CD4-positive, CD25-positive, alpha-beta regulatory T cell (primary cell): ENCODE measurements at regions not wholly inside any gene's neighbourhood (a gene's known extent, or its start where the extent isn't known, plus 50 kb on each side); places are given as distances from the start of the nearest gene placed in this dataset.
"Not testable (repeated sequence)": the region's sequence is repeated elsewhere in the genome, so short reads cannot be mapped to it uniquely, and the experiment has no call there.

ENCODE experiments used
- ATAC-seq, 2 donors: fragments of 150-1000 bp; cut with Tn5 transposase; one replicate each; pipeline ENCODE4 v1.10.0; 2021; ENCODE audit warnings: low read depth in 2 of 2, moderate number of reproducible peaks in 2 of 2, moderate library complexity in 1 of 2
- DNase-seq, 3 donors: peaks; one replicate each; pipeline versions ENCODE4 v3.0.0 to v3.0.0-alpha.2; 2012 to 2022; ENCODE audit warnings: mixed read lengths in 1 of 3
- H3K27ac ChIP-seq: one replicate; pipeline ENCODE4 v1.7.0; 2013; ENCODE audit warnings: mild to moderate bottlenecking, low read length; ENCODE audit not compliant: insufficient read depth, poor library complexity, severe bottlenecking
- H3K27me3 ChIP-seq: one replicate; pipeline ENCODE4 v1.7.0; 2013; ENCODE audit warnings: low read length; ENCODE audit not compliant: control insufficient read depth, insufficient read depth
- H3K36me3 ChIP-seq: one replicate; pipeline ENCODE4 v1.7.0; 2013; ENCODE audit warnings: mild to moderate bottlenecking, low read length, moderate library complexity; ENCODE audit not compliant: control insufficient read depth, insufficient read depth
- H3K4me1 ChIP-seq: 2 replicates; pipeline ENCODE4 v1.7.0; 2013; ENCODE audit warnings: mild to moderate bottlenecking, low read length; ENCODE audit not compliant: insufficient read depth, control insufficient read depth, poor library complexity, severe bottlenecking
- H3K4me3 ChIP-seq: one replicate; pipeline ENCODE4 v1.7.0; 2013; ENCODE audit warnings: low read depth, mild to moderate bottlenecking, low read length, moderate library complexity
- H3K9me3 ChIP-seq, 2 experiments: 1 replicate in 1 of 2; 2 replicates in 1 of 2; pipeline ENCODE4 v1.7.0; 2013; ENCODE audit warnings: low read length in 2 of 2, mild to moderate bottlenecking in 1 of 2, moderate library complexity in 1 of 2; ENCODE audit not compliant: control insufficient read depth in 2 of 2
- H3K27ac Mint-ChIP-seq, 3 donors: one replicate each; pipeline ENCODE4 v1.8.0; 2020 to 2022; ENCODE audit warnings: mild to moderate bottlenecking in 3 of 3, mixed read lengths in 3 of 3, moderate library complexity in 2 of 3
- H3K27me3 Mint-ChIP-seq: one replicate; pipeline ENCODE4 v1.8.0; 2022; ENCODE audit warnings: mild to moderate bottlenecking, mixed read lengths
- H3K36me3 Mint-ChIP-seq: one replicate; pipeline ENCODE4 v1.8.0; 2020; ENCODE audit warnings: mixed read lengths
- H3K4me1 Mint-ChIP-seq, 4 donors: one replicate each; pipeline ENCODE4 v1.8.0; 2020 to 2022; ENCODE audit warnings: mixed read lengths in 4 of 4, mild to moderate bottlenecking in 1 of 4
- H3K4me3 Mint-ChIP-seq, 4 donors: one replicate each; pipeline ENCODE4 v1.8.0; 2020 to 2022; ENCODE audit warnings: mild to moderate bottlenecking in 4 of 4, mixed read lengths in 4 of 4, moderate library complexity in 3 of 4
- H3K9me3 Mint-ChIP-seq, 7 donors: one replicate each; pipeline ENCODE4 v1.8.0; 2020 to 2022; ENCODE audit warnings: mixed read lengths in 7 of 7, mild to moderate bottlenecking in 3 of 7, moderate library complexity in 2 of 7

GRCh38 chr7:90022213-90022612 lies 132.1 kb upstream of the STEAP1 start:
- ATAC-seq (no peak), DNase-seq (no peak)
- Mint-ChIP-seq H3K27ac (no peak overlapping the region), H3K36me3 (no peaks in the 10 kb centered on the region), H3K27me3 (no peaks in the 10 kb centered on the region), H3K4me1 (no peaks in the 10 kb centered on the region), H3K9me3 (peaks cover 4 to 14% (median 6%) of the 10 kb centered on the region in 7 donors), H3K4me3 (no peak overlapping the region)
- Histone ChIP-seq H3K4me3 (no peak overlapping the region), H3K36me3 (no peaks in the 10 kb centered on the region), H3K27me3 (no peaks in the 10 kb centered on the region), H3K27ac (no peak overlapping the region), H3K9me3 (no peaks in the 10 kb centered on the region), H3K4me1 (no peaks in the 10 kb centered on the region)

- no peaks in the 10 kb centered on the region for H3K4me1 ChIP-seq
- H3K9me3 ChIP-seq, result no peaks in the 10 kb centered on the region
- ATAC-seq (no peak), DNase-seq (no peak)
- H3K9me3 Mint-ChIP-seq, result peaks cover 4 to 14% (median 6%) of the 10 kb centered on the region in 7 donors
- no peaks in the 10 kb centered on the region for H3K36me3 ChIP-seq
- no peaks in the 10 kb centered on the region for H3K27me3 ChIP-seq
- H3K4me3 Mint-ChIP-seq, result no peak overlapping the region
- no peaks in the 10 kb centered on the region for H3K27me3 Mint-ChIP-seq
- no peaks in the 10 kb centered on the region for H3K4me1 Mint-ChIP-seq
- no peak overlapping the region for H3K27ac Mint-ChIP-seq
- H3K27ac ChIP-seq, result no peak overlapping the region
- H3K4me3 ChIP-seq, result no peak overlapping the region
- no peaks in the 10 kb centered on the region for H3K36me3 Mint-ChIP-seq
Observed at GRCh38 chr7:90025771-90026170, 128.5 kb upstream of the STEAP1 start.

- H3K9me3 ChIP-seq, result no peaks in the 10 kb centered on the region
- Mint-ChIP-seq H3K27me3 (no peaks in the 10 kb centered on the region), H3K4me3 (no peak overlapping the region), H3K4me1 (no peaks in the 10 kb centered on the region), H3K36me3 (no peaks in the 10 kb centered on the region), H3K9me3 (peaks cover 2 to 15% (median 4%) of the 10 kb centered on the region in 7 donors), H3K27ac (no peak overlapping the region)
- no peak overlapping the region for H3K4me3 ChIP-seq
- no peak overlapping the region for H3K27ac ChIP-seq
- no peaks in the 10 kb centered on the region for H3K27me3 ChIP-seq
- ATAC-seq, result no peak
- no peak for DNase-seq
- H3K4me1 ChIP-seq, result no peaks in the 10 kb centered on the region
- H3K36me3 ChIP-seq, result no peaks in the 10 kb centered on the region
Observed at GRCh38 chr7:90033850-90034249, 120.4 kb upstream of the STEAP1 start.

- no peaks in the 10 kb centered on the region for H3K36me3 Mint-ChIP-seq
- no peaks in the 10 kb centered on the region for H3K4me1 Mint-ChIP-seq
- Histone ChIP-seq H3K27me3 (no peaks in the 10 kb centered on the region), H3K9me3 (no peaks in the 10 kb centered on the region), H3K27ac (no peak overlapping the region), H3K4me3 (no peak overlapping the region), H3K36me3 (no peaks in the 10 kb centered on the region), H3K4me1 (no peaks in the 10 kb centered on the region)
- H3K4me3 Mint-ChIP-seq, result no peak overlapping the region
- DNase-seq (no peak), ATAC-seq (no peak)
- no peaks in the 10 kb centered on the region for H3K27me3 Mint-ChIP-seq
- H3K27ac Mint-ChIP-seq, result no peak overlapping the region
- peaks cover 0 to 9% (median 0%) of the 10 kb centered on the region in 7 donors for H3K9me3 Mint-ChIP-seq
Observed at GRCh38 chr7:90053094-90053493, 101.2 kb upstream of the STEAP1 start.

GRCh38 chr7:90061077-90061476 lies 93.2 kb upstream of the STEAP1 start:
- Mint-ChIP-seq H3K4me1 (no peaks in the 10 kb centered on the region), H3K36me3 (no peaks in the 10 kb centered on the region), H3K27ac (no peak overlapping the region), H3K9me3 (peaks cover 0 to 3% (median 0%) of the 10 kb centered on the region in 7 donors), H3K4me3 (no peak overlapping the region), H3K27me3 (no peaks in the 10 kb centered on the region)
- ATAC-seq (no peak), DNase-seq (no peak)
- Histone ChIP-seq H3K36me3 (no peaks in the 10 kb centered on the region), H3K27me3 (no peaks in the 10 kb centered on the region), H3K4me1 (no peaks in the 10 kb centered on the region), H3K4me3 (no peak overlapping the region), H3K9me3 (no peaks in the 10 kb centered on the region), H3K27ac (no peak overlapping the region)

GRCh38 chr7:90064370-90064769 lies 89.9 kb upstream of the STEAP1 start:
- ATAC-seq (no peak), DNase-seq (no peak)
- Mint-ChIP-seq H3K36me3 (no peaks in the 10 kb centered on the region), H3K4me3 (no peak overlapping the region), H3K27ac (no peak overlapping the region), H3K27me3 (no peaks in the 10 kb centered on the region), H3K9me3 (peaks cover 0 to 5% (median 0%) of the 10 kb centered on the region in 7 donors), H3K4me1 (no peaks in the 10 kb centered on the region)
- Histone ChIP-seq H3K27ac (no peak overlapping the region), H3K27me3 (no peaks in the 10 kb centered on the region), H3K4me1 (no peaks in the 10 kb centered on the region), H3K9me3 (no peaks in the 10 kb centered on the region), H3K4me3 (no peak overlapping the region), H3K36me3 (no peaks in the 10 kb centered on the region)

- Mint-ChIP-seq H3K4me1 (no peaks in the 10 kb centered on the region), H3K9me3 (peaks cover 0 to 6% (median 1%) of the 10 kb centered on the region in 7 donors), H3K27me3 (no peaks in the 10 kb centered on the region), H3K36me3 (no peaks in the 10 kb centered on the region), H3K27ac (no peak overlapping the region), H3K4me3 (no peak overlapping the region)
- DNase-seq (no peak), ATAC-seq (no peak)
- H3K27me3 ChIP-seq, result no peaks in the 10 kb centered on the region
- no peak overlapping the region for H3K4me3 ChIP-seq
- H3K27ac ChIP-seq, result no peak overlapping the region
- no peaks in the 10 kb centered on the region for H3K4me1 ChIP-seq
- no peaks in the 10 kb centered on the region for H3K9me3 ChIP-seq
- H3K36me3 ChIP-seq, result no peaks in the 10 kb centered on the region
Observed at GRCh38 chr7:90067171-90067570, 87.1 kb upstream of the STEAP1 start.

- not testable (repeated sequence) for H3K27ac ChIP-seq, H3K4me1 Mint-ChIP-seq, H3K27me3 Mint-ChIP-seq, H3K27me3 ChIP-seq, H3K27ac Mint-ChIP-seq, H3K4me1 ChIP-seq, H3K36me3 ChIP-seq, DNase-seq, H3K36me3 Mint-ChIP-seq, H3K4me3 Mint-ChIP-seq, H3K9me3 ChIP-seq, ATAC-seq, H3K4me3 ChIP-seq
- H3K9me3 Mint-ChIP-seq, result peaks cover 1 to 12% (median 4%) of the 10 kb centered on the region in 7 donors
Observed at GRCh38 chr7:90070238-90070637, 84.0 kb upstream of the STEAP1 start.
